VCaP (cell line): ENCODE measurements at regions not wholly inside any gene's neighbourhood (a gene's known extent, or its start where the extent isn't known, plus 50 kb on each side); places are given as distances from the start of the nearest gene placed in this dataset.

Experiments
- H3K27ac ChIP-seq: fragments of 450-650 bp; 2 replicates; pipeline ENCODE4 v1.5.1; 2017
- CTCF ChIP-seq: fragments of 450-650 bp; conservative IDR thresholded peaks from 2 replicates; pipeline ENCODE4 v1.5.1; 2017; ENCODE audit warnings: mild to moderate bottlenecking, moderate library complexity

GRCh38 chr1:58908561-58909560 is 125.0 kb upstream of the JUN start:
- no peak for TF ChIP-seq CTCF
- no peak overlapping the region for H3K27ac ChIP-seq

- TF ChIP-seq CTCF, result no peak
- no peak overlapping the region for H3K27ac ChIP-seq
Measured at GRCh38 chr1:58909914-58910681, 126.3 kb upstream of the JUN start.

GRCh38 chr1:58911841-58912499 is 128.1 kb upstream of the JUN start:
- TF ChIP-seq CTCF, result no peak
- 0 out of 2 replicates have a peak overlapping the region, but pooled peaks have one; percentile 8 for H3K27ac ChIP-seq

- no peak overlapping the region for H3K27ac ChIP-seq
- TF ChIP-seq CTCF, result no peak
Measured at GRCh38 chr1:58914925-58915324, 131.1 kb upstream of the JUN start.

GRCh38 chr1:58917436-58917835 is 133.6 kb upstream of the JUN start:
- no peak overlapping the region for H3K27ac ChIP-seq
- TF ChIP-seq CTCF, result no peak

GRCh38 chr1:58919226-58919958 is 135.5 kb upstream of the JUN start:
- TF ChIP-seq CTCF, result no peak
- no peak overlapping the region for H3K27ac ChIP-seq
